ENCODE measurements at regions not wholly inside any gene's neighbourhood (a gene's known extent, or its start where the extent isn't known, plus 50 kb on each side); places are given as distances from the start of the nearest gene placed in this dataset.

DNA sequence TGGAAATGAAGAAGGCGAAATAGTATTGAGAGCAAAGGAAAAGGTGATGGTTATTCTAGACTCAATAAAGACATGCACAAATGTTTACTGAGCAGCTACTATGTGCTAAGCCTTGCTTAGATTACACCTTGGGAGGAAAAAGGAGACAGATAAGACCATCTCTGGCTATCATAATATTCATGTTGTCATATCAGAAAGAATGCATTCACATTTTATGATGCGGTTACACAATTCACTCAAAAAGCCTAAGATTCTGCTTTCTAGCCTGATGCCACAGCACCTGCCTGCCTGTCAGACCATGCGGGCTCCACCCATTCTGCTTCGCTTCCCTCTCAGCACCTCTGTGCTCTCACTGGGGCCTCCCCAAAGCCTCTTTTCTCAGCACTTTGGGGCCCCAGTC, 100.9 kb downstream of the JCAD start:
- no peaks in the 10 kb centered on the region for H3K27me3 ChIP-seq
- DNase-seq, result no peak
- H3K36me3 ChIP-seq, result no peaks in the 10 kb centered on the region
- in situ Hi-C loops (cut with MboI; ENCODE audit: low pct_ligation_motif_present in 1 of 4, low pct_unique_long_range_greater_than_20kb in 1 of 4, low sequenced_read_pairs in 3 of 4), result no loop called here
- no peak overlapping the region for H3K4me3 ChIP-seq
- no peak for TF ChIP-seq POLR2A (IDR thresholded peaks at IDR 0.05)
- TF ChIP-seq, protein P1, sequence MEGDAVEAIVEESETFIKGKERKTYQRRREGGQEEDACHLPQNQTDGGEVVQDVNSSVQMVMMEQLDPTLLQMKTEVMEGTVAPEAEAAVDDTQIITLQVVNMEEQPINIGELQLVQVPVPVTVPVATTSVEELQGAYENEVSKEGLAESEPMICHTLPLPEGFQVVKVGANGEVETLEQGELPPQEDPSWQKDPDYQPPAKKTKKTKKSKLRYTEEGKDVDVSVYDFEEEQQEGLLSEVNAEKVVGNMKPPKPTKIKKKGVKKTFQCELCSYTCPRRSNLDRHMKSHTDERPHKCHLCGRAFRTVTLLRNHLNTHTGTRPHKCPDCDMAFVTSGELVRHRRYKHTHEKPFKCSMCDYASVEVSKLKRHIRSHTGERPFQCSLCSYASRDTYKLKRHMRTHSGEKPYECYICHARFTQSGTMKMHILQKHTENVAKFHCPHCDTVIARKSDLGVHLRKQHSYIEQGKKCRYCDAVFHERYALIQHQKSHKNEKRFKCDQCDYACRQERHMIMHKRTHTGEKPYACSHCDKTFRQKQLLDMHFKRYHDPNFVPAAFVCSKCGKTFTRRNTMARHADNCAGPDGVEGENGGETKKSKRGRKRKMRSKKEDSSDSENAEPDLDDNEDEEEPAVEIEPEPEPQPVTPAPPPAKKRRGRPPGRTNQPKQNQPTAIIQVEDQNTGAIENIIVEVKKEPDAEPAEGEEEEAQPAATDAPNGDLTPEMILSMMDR (IDR thresholded peaks at IDR 0.05), result no peak
- TF ChIP-seq EP300 (IDR thresholded peaks at IDR 0.05; ENCODE audit: low read depth), result no peak
- H3K27ac ChIP-seq, result no peak overlapping the region
- intact Hi-C loops (cut with DNase I; ENCODE audit: low total_unique reads), result no loop called here
- H3K4me1 ChIP-seq, result no peaks in the 10 kb centered on the region
- WGBS, 2 donors (ENCODE audit: low coverage in 1 of 2), result 91 to 97% methylated on average over 4 of the region's 4 CpGs
- no peaks in the 10 kb centered on the region for H3K9me3 ChIP-seq

DNA sequence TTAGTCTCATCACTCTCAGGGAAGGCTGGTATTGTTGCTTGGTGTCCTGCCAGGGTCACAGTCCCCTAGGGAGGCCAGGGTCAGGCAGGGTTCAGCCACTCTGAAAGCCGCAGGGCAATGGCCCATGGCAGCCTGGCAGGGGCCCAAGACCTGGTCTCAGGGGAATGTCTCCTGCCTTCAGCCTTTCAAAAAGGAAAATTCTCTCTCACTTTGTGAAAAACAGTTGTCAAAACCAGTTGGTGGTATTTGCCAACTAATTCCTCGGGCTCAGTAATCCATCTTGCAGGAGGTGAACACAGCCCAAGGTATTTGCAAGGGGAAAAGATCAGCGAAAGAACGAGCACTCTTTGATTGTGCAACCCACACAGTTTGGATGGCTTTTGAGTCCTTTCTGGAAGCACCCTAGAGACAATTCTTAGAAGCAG, 101.5 kb downstream of the JCAD start:
- in situ Hi-C loops (cut with MboI; ENCODE audit: low pct_ligation_motif_present in 1 of 4, low pct_unique_long_range_greater_than_20kb in 1 of 4, low sequenced_read_pairs in 3 of 4), result no loop called here

DNA sequence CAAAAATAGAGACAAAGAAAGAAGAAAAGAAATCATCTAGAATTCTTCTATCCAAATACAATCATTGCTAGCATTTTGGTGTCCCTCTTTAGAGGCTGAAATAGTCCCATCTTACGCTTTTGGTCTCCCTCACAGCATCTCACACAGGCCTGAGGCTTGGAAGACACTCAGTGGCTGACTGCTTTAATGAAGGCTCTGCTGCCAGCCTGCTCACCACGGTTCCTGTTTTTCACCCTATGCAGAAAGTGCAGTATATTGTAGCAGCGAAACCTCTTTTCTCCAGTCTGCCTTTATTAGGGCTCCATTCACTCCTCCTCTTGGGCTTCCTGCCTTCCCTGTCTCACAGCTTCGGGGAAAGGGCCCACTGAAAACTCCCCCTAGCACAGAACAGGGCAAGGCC, 102.2 kb downstream of the JCAD start:
- Histone ChIP-seq H3K27me3 (no peaks in the 10 kb centered on the region), H3K9me3 (no peaks in the 10 kb centered on the region), H3K36me3 (no peaks in the 10 kb centered on the region), H3K4me1 (no peaks in the 10 kb centered on the region), H3K27ac (no peak overlapping the region), H3K4me3 (no peak overlapping the region)
- 68 to 72% methylated on average over 4 of the region's 4 CpGs for WGBS, 2 donors (ENCODE audit: low coverage in 1 of 2)
- TF ChIP-seq EP300 (IDR thresholded peaks at IDR 0.05; ENCODE audit: low read depth), result no peak
- TF ChIP-seq POLR2AphosphoS5 (IDR thresholded peaks at IDR 0.05), result no peak
- no peak for TF ChIP-seq POLR2A (IDR thresholded peaks at IDR 0.05)
- TF ChIP-seq, protein P1 (IDR thresholded peaks at IDR 0.05), result no peak
- intact Hi-C loops (cut with DNase I; ENCODE audit: low total_unique reads), result no loop called here
- in situ Hi-C loops (cut with MboI; ENCODE audit: low pct_ligation_motif_present in 1 of 4, low pct_unique_long_range_greater_than_20kb in 1 of 4, low sequenced_read_pairs in 3 of 4), result no loop called here
- DNase-seq, result no peak

More for the DNA sequence above, 101.5 kb downstream of the JCAD start:
- Histone ChIP-seq H3K9me3 (no peaks in the 10 kb centered on the region), H3K27ac (no peak overlapping the region), H3K4me1 (no peaks in the 10 kb centered on the region), H3K27me3 (no peaks in the 10 kb centered on the region), H3K36me3 (no peaks in the 10 kb centered on the region), H3K4me3 (no peak overlapping the region)
- DNase-seq, result no peak
- 0 to 56% methylated on average over 2 to 4 of the region's 4 CpGs for WGBS, 2 donors (ENCODE audit: low coverage in 1 of 2)
- no peak for TF ChIP-seq EP300 (IDR thresholded peaks at IDR 0.05; ENCODE audit: low read depth)
- no peak for TF ChIP-seq POLR2AphosphoS5 (IDR thresholded peaks at IDR 0.05)
- TF ChIP-seq, protein P1 (IDR thresholded peaks at IDR 0.05), result no peak
- no peak for TF ChIP-seq POLR2A (IDR thresholded peaks at IDR 0.05)
- intact Hi-C loops (cut with DNase I; ENCODE audit: low total_unique reads), result no loop called here

DNA sequence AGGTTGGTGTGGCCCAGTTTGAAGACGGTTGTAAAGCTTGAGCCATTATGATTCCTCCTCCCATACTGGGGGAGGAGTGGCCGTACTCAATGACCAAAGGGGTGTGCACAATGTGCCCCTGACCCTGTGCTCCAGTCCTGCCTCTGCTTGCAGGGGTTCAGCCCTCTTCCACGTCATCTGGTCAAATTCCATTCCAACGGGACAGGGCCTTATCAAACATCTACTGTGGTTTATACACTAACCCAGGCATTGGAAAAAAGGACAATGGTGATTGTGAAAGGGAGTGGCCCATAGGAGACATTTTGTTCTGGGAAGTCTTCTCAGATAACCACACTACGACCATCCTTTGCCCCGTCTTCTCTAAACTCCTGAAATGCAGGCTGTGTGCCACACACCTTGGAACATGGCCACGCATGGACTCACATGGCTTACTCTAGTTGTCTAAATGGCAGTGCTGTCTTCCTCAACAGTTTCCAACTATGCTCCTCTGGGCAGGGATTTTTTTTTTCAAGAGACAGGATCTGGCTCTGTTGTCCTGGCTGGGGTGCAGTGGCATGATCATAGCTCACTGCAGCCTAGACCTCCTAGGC, 103.0 kb downstream of the JCAD start:
- Histone ChIP-seq H3K36me3 (no peaks in the 10 kb centered on the region), H3K4me1 (no peaks in the 10 kb centered on the region), H3K9me3 (no peaks in the 10 kb centered on the region), H3K27ac (no peak overlapping the region), H3K27me3 (no peaks in the 10 kb centered on the region), H3K4me3 (no peak overlapping the region)
- 76 to 84% methylated on average over 5 to 7 of the region's 7 CpGs for WGBS, 2 donors (ENCODE audit: low coverage in 1 of 2)
- TF ChIP-seq EP300 (IDR thresholded peaks at IDR 0.05; ENCODE audit: low read depth), result no peak
- in situ Hi-C loops (cut with MboI; ENCODE audit: low pct_ligation_motif_present in 1 of 4, low pct_unique_long_range_greater_than_20kb in 1 of 4, low sequenced_read_pairs in 3 of 4) (no loop called here), intact Hi-C loops (cut with DNase I; ENCODE audit: low total_unique reads) (no loop called here)
- DNase-seq, result no peak

DNA sequence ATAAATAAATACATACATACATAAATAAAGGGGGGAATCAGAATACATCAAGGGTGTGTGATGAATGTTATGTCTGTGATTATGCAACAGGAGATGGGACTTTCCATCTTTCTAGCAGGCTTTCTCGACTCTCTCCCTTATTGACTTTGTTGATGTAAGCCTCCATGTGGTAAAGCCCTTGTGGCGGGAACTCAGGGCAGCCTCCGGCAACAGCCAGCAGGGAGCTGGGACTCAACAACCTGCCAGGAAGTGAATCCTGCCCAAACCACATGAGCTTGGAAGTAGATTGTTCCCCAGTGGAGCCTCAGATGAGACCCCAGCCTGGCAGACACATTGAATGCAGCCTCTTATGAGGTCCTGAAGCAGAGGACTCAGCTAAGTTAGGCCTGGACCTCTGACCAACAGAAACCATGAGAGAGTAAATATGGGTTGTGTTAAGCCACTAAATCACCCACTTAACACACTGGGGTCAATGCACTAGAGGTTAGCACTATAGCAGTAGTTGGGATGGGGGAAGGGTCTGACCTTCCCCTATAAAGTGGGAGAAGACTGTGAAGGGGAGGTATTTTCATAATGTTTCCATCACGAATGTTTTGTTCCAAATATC, 104.0 kb downstream of the JCAD start:
- Histone ChIP-seq H3K36me3 (no peaks in the 10 kb centered on the region), H3K27ac (no peak overlapping the region), H3K9me3 (no peaks in the 10 kb centered on the region), H3K4me3 (no peak overlapping the region), H3K27me3 (no peaks in the 10 kb centered on the region), H3K4me1 (no peaks in the 10 kb centered on the region)
- DNase-seq, result no peak
- intact Hi-C loops (cut with DNase I; ENCODE audit: low total_unique reads), result no loop called here
- WGBS, 2 donors (ENCODE audit: low coverage in 1 of 2), result 63 to 70% methylated on average over 2 to 4 of the region's 4 CpGs
- in situ Hi-C loops (cut with MboI; ENCODE audit: low pct_ligation_motif_present in 1 of 4, low pct_unique_long_range_greater_than_20kb in 1 of 4, low sequenced_read_pairs in 3 of 4), result no loop called here
- TF ChIP-seq POLR2AphosphoS5 (IDR thresholded peaks at IDR 0.05), result no peak
- TF ChIP-seq POLR2A (IDR thresholded peaks at IDR 0.05), result no peak
- TF ChIP-seq, protein P1 (IDR thresholded peaks at IDR 0.05), result no peak
- TF ChIP-seq EP300 (IDR thresholded peaks at IDR 0.05; ENCODE audit: low read depth), result no peak
